Mesodermal cell (in vitro differentiated cells): ENCODE measurements at regions not wholly inside any gene's neighbourhood (a gene's known extent, or its start where the extent isn't known, plus 50 kb on each side); places are given as distances from the start of the nearest gene placed in this dataset.

ENCODE experiments used
- H3K27ac ChIP-seq: 2 replicates; pipeline ENCODE4 v1.7.0; 2013; ENCODE audit warnings: mild to moderate bottlenecking, low read depth, low read length, moderate library complexity; ENCODE audit not compliant: severe bottlenecking
- H3K36me3 ChIP-seq: 2 replicates; pipeline ENCODE4 v1.7.1; 2013; ENCODE audit warnings: mild to moderate bottlenecking, low read length, moderate library complexity; ENCODE audit not compliant: control insufficient read depth, insufficient read depth
- H3K4me1 ChIP-seq: one replicate; pipeline ENCODE4 v1.7.1; 2013; ENCODE audit warnings: mild to moderate bottlenecking, low read length; ENCODE audit not compliant: insufficient read depth, control insufficient read depth, poor library complexity, severe bottlenecking
- H3K4me3 ChIP-seq: 2 replicates; pipeline ENCODE4 v1.7.0; 2013; ENCODE audit warnings: low read length, control low read depth, mild to moderate bottlenecking; ENCODE audit not compliant: insufficient read depth, poor library complexity, severe bottlenecking; ENCODE audit errors: extremely low read depth
- H3K9me3 ChIP-seq: 2 replicates; pipeline ENCODE4 v1.7.1; 2013; ENCODE audit warnings: mild to moderate bottlenecking, low read length, moderate library complexity; ENCODE audit not compliant: control insufficient read depth
- WGBS, 2 experiments: methylation state at CpG; one replicate each; pipeline ENCODE4 v1.1.5; 2013; ENCODE audit warnings: missing lambda C conversion rate in 2 of 2; ENCODE audit not compliant: insufficient coverage in 2 of 2; 5-methylcytosine and 5-hydroxymethylcytosine counted together

- Histone ChIP-seq H3K27ac (no peak overlapping the region), H3K4me3 (no peak overlapping the region), H3K36me3 (no peaks in the 10 kb centered on the region), H3K4me1 (peaks cover 3% of the 10 kb centered on the region), H3K9me3 (no peaks in the 10 kb centered on the region)
- 0% methylated on average over 1 of the region's 2 CpGs; no CpG with 5 or more reads in 1 of the 2 experiments for WGBS, 2 experiments
These were observed 58.1 kb upstream of the RMST start for GRCh38 chr12:97404543-97404942.

DNA sequence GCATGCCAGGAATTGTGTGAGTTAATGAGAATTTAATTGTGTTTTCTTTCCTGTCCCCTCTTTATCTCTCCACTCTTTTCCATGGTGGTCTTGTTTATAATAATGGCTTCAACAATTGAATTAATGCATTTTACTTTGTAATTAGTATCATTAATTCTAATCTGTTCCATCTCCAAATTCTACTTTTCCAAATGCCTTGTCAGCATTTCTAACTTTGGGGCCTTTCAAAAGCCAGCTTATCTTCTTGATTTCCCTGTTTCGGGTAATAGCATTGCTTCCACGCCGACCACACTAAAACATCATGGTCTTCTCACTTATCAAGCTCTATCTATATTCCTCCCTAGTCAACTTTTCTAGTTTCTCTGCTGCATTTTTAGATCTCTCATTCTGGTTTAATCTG is 54.2 kb upstream of the RMST start:
- Histone ChIP-seq H3K27ac (no peak overlapping the region), H3K9me3 (no peaks in the 10 kb centered on the region), H3K36me3 (no peaks in the 10 kb centered on the region), H3K4me3 (no peak overlapping the region), H3K4me1 (peaks cover 3% of the 10 kb centered on the region)
- 50 to 63% methylated on average over 3 of the region's 3 CpGs for WGBS, 2 experiments

- Histone ChIP-seq H3K4me1 (no peaks in the 10 kb centered on the region), H3K4me3 (no peak overlapping the region), H3K36me3 (no peaks in the 10 kb centered on the region), H3K27ac (no peak overlapping the region), H3K9me3 (no peaks in the 10 kb centered on the region)
- WGBS, 2 experiments, result 82 to 94% methylated on average over 2 of the region's 3 CpGs
These were observed 51.3 kb upstream of the RMST start for GRCh38 chr12:97411341-97411740.
